ENCODE measurements at regions not wholly inside any gene's neighbourhood (a gene's known extent, or its start where the extent isn't known, plus 50 kb on each side); places are given as distances from the start of the nearest gene placed in this dataset.
"Not testable (repeated sequence)": the region's sequence is repeated elsewhere in the genome, so short reads cannot be mapped to it uniquely, and the experiment has no call there.

DNA sequence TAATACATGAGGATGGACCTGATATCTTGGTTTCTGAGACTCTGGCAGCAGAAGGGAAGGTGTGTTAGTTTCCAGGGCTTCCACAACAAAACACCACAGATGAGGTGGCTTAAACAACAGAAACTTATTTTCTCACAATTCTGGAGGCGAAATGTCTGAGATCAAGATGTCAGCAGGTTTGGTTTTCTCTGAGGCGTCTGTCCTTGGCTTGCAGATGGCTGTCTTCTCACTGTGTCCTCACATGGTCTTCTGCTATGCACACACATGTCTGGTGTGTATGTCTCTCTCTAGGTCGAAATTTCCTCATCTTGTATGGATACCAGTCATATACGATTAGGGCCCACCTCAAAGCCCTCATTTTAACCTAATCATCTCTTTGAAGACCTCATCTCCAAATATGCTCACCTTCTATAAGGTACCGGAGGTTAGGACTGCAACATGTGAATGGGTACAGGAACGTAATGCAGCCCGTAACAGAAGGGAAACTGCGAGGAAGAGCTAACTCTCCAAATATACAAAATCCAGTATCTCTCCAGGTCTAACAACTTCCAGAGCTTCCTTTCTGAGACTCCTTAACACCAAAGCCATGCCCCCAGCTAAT, 139.8 kb upstream of the SMARCA2 start:
- DNase-seq (ENCODE audit: low spot score): no peak

DNA sequence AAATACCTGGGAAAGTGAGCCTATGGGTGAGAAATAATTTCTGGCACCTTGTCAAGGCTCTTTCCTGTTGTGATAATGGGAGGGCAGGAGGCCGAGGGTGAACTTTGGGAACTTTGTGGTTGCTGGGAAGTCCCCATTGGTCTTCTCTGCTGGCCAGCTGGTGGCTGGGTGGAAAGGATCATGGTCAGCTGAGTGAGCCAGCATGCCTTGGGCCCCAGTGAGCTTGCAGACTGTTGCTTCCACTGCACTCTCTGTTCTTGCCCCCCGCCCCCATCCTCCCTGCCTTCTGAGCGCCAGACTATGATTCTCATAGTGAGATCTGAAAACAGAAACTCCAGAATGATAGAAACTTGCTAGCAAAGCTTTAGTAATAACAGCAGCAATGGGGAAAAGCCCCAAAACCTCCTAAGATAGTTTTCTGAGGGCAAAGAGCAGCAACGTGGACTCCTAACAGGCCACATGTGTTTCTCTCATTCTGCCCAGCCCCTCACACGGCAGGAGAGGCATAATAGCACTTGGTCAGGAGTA, 139.2 kb upstream of the SMARCA2 start:
- DNase-seq (ENCODE audit: low spot score): no peak

DNA sequence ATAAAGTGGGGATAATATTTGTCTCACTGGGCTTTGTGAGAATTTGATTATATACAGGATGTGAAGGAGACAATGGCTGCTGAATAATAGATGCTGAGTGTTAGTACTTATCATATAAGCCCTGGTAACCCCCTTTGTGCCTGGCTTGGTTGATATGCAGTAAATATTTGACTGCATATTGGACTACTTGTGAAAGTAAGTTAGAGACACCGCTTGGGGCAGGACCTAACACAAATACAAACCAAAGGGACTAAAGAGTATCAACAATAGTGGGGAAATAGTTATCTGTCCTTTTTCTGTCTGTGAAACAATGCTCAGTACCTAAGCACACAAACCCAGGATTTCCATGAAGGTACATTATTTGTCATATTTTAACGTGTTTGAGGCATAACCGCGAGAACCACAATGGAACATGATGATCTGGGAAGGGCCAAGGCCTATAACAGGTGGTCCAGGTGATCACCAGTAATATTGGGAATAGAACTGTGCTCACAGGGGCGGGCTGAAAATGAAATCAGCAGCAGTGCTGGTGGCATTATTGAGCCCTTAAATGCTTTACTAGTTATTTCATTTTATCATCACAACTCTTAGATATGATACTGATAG, 138.2 kb upstream of the SMARCA2 start:
- no peak for DNase-seq (ENCODE audit: low spot score)

DNA sequence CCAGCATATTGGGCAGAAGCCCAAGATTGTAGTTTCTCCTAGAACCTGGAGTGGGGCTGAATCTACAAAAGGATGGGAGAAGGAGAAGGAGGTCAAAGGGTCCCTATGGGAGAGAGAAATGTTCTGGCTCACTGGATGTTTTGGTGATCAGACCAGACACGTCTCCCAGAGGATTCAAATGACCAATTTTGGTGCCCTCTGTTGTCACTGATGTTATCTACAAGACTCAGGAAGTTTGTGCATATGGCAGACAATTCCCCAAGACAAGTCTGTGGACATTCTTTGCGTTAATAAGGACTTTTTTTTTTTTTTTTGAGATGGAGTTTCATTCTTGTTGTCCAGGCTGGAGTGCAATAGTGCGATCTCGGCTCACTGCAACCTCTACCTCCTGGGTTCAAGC, 137.2 kb upstream of the SMARCA2 start:
- DNase-seq (ENCODE audit: low spot score): no peak

DNA sequence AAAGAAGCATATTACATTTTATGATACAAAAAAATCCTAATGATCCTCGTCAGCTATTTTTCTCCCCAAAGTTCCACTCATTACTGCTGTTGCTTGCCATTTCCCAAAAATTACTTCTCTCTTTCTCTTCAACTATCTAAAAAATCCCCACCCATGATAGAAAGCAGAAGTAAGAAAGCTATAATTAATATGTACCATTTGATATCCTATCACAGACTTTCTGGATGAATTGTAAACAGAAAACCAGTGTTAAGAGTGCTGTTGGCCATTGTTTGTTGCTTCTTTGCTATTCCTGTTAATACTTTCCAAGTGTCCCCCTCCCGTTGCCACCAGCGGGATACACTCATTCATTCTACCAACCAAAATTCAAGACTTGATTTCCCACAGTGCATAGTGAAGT, 136.3 kb upstream of the SMARCA2 start:
- no peak for DNase-seq (ENCODE audit: low spot score)

DNA sequence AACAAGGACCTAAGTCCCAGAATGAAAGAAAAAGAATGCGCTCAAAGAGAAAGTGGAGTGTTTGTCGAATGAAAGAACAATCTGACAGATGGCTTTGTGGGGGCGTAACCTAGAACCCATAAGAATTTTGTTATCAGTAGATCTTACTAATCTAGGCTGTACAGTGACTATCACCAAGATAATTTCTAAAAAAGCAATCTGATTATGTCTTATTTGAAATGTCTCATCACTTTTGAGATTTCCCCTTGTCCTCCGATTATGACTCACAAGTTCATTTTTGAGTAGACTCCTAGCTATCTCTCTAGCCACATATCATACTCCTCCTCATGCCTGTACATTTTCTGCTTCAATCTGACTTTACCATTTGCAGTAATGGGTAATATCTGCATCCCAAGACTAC, 135.6 kb upstream of the SMARCA2 start:
- DNase-seq (ENCODE audit: low spot score): no peak

DNA sequence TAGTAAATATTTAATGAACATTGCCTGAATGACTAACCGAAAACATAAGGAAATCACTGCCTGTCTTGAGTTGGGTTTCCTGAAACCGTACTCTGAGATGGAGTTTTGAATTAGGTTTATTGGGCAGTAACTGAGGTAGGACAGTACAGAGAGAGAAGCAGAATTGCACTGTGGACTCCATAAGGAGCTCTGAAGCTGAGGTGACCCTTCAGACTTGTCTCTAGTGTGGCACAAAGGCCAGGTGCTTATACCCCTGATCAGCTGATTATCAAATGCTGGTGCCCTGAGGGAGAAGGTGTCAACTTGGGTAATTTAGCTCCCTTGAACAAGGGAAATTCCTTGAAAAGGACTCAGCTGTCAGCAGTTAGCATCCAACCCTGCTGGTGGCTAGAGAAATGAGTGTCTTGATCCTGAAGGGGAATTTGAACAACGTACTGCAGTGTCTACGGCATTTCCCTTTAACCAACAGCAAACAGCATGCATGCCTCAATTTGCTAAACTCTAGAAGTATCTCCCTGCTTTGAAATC, 135.0 kb upstream of the SMARCA2 start:
- no peak for DNase-seq (ENCODE audit: low spot score)

DNA sequence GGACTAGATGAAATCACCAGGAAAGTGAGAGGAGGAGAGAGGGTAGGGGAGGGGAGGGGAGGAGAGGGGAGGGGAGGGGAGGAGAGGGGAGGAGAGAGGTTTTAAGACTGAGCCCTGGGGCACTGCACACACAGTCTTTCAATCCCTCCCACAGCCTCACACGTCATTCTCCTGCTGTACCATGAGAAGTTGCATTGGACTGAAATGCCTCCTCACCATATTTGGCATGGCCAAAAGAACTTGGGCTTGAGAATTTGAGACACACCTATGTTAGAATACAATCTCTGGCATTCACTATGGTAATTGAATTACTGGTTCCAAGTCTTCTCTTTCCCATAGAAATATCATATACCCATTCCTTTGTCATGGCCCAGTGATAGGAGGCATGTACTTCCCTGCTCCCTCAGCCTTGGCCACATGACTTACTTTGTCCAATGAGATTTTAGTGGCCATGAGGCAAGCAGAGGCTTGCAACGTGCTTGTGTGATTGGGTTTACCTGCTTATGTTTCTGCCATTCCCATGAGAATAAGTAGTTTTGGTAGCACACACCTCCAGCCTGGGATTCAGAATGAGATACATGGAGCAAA, 133.3 kb upstream of the SMARCA2 start:
- no peak for DNase-seq (ENCODE audit: low spot score)

DNA sequence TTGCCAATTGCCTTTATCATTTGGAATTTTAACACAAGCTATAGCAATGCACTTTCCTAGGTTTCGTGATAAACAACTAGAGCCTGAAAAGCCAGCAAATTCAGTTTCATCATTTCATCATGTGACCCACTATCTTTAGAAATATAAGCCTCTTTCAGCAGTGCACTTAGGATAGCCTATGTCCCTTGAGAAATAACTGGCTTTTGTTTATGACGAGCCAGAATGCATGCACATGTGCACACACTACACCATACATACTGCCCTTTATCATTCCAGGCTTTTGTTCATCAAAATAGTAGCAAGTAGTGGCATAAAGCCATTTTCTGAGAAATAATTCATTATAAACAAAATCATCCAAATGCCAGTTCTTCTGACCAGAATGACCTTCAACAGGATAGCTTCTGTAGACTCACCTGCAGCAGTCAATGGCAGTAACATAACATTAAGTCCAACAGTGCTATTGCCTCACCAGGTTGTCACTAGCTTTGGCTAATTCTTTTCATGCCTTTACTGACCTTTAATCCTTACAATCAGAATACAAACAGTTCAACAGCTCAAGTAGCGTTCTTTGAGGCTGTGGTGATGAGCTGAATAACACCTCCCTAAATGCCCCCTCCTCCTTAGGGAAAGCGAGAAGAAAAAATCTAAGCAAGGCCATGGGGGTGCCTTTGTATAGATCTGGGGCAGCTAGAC, 132.3 kb upstream of the SMARCA2 start:
- no peak for DNase-seq (ENCODE audit: low spot score)

DNA sequence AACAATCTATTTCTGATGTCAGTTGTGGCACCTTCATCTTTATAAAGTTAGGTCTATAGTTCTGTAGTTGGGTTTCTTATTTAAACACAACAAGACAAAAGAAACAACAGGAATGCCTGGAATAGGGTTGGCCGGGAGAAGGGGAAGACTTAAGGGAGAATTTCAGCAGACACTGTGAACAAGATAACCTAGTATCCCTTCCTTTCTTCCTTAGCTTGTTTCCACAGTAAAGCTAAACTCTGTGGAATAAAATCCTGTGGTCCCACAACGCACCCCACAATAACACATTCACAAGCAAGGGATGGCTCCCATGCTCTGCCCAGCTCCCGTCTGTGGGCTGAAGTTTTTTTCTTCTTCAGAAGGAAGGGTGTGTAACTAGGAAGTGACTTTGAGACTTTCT, 124.9 kb upstream of the SMARCA2 start:
- DNase-seq (ENCODE audit: low spot score): no peak

DNA sequence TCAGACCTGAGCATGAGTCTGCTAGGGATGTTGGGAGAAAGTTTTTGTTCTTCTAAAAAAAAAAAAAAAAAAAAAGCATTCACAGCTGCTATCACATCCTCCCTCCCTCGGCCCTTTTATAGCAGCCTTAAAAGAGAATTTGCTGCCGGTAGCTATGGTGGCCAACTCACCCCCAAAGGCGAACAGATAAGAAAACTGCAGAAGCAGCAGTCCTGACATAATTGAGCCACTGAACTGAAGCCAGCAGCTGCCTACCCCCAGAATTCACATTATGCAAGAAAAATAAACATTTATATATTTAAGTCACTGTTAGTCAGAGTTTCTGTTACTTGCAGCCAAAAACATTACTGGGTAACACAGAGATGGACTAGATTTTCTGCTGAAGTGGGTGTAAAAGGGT, 124.3 kb upstream of the SMARCA2 start:
- DNase-seq (ENCODE audit: low spot score): no peak

DNA sequence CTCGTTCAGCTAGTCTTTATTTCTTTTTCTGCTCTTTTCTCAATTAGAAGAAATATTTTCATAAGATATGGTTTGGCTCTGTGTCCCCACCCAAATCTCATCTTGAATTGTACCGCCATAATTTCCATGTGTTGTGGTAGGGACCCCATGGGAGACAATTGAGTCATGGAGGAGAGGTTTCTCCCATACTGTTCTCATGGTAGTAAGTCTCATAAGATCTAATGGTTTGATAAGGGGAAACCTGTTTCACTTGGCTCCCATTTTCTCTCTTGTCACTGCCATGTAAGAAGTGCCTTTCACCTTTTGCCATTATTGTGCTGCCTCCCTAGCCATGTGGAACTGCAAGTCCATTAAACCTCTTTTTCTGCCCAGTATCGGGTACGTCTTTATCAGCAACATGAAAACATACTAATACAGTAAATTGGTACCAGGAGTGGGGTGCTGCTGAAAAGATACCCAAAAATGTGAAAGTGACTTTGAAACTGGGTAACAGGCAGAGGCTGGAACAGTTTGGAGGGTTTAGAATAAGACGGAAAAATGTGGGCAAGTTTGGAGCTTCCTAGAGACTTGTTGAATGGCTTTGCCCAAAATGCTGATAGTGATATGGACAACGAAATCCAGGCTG, 112.0 kb upstream of the SMARCA2 start:
- not testable (repeated sequence) for DNase-seq (ENCODE audit: low spot score)

DNA sequence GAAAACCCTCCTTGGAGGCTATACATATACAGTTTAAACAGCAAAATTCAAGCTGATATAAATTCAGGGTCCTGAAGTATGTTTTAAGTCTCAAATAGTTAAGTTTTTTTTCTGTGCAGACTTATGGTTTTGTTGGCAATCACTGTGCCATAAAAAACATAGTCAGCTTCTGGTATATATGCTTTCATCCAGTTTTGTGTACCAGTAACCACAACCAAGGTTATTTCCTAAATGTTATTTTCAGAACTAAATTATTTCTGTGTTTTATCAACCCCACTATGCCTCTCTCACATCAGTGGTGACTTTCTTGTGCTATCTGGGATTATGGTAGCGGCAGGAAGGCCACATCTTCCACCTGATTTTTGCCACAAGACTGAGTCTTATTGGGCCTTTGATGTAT, 107.7 kb upstream of the SMARCA2 start:
- no peak for DNase-seq (ENCODE audit: low spot score)

DNA sequence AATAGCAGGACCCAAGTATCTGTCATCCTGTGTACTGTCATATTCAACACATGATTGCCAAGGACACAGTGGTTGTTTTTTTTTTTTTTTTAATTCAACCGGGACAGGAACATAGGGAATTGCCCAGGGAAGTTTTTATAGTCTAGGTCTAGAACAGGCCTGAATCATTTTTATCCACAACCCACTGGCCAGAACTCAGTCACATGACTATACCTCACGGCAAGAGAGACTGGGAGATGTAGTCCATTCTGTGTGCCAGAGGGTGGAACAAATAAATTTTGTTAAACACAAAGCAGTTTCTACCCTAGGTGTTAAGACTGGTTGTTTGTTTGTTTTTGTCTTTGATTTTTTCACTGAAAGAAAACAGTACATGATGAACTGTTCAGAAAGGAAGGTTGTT, 105.8 kb upstream of the SMARCA2 start:
- DNase-seq (ENCODE audit: low spot score): no peak

DNA sequence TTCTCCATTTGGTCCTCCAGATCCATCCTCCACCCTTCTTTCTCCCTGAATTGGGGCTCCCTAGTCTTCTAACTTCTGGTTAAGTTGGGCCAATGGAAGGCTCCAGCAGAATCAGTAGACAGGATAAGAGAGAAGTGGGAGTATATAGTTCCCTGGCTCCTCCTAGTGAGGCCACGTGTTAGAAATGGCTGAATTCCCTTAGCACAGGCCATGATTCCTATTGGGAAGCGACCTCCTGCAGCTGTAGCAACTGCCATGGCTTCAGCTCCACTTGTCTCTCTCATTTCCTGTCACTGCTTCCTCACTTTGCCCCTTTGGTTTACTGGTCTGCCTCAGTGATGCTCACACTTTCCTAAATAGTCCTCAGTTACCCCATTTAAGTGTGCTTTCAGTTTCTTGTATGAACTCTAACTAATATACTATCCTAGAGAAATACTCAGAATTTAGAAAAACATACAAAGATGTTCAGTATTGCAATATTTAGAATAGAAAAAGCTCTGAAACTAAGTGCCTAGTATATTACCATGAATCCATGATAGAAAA, 104.8 kb upstream of the SMARCA2 start:
- no peak for DNase-seq (ENCODE audit: low spot score)

DNA sequence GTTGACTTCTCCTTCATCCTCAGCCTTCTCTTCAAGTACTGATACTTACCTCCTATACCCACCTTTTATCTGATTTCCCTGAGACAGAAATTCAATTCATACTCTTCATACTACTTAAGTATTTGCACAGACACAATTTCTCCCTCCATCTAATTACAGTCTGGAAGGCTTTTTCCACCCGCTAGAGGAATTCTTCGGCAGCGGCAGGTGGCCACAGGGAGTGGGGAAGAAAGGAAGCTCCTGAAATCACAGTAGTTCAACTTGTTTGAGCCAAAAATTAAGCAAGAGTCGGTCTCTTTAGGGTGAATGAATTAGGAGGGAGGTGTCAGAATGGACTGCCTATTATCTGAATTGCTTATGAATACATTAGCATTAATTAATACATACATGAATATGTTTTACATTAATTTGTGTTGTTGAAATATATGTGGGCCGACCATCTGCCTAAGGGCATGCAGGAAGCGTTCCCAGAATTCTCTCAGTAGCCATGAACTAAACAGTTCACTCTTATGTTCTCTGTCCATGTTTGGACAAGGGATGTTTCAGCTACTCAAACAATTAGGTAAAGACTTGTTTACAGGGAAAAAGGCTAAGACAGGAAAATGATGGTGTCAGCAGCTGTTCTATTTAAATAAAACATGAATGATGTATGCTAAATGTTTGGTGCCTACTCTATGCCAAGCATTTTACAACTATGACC, 101.4 kb upstream of the SMARCA2 start:
- no peak for DNase-seq (ENCODE audit: low spot score)

DNA sequence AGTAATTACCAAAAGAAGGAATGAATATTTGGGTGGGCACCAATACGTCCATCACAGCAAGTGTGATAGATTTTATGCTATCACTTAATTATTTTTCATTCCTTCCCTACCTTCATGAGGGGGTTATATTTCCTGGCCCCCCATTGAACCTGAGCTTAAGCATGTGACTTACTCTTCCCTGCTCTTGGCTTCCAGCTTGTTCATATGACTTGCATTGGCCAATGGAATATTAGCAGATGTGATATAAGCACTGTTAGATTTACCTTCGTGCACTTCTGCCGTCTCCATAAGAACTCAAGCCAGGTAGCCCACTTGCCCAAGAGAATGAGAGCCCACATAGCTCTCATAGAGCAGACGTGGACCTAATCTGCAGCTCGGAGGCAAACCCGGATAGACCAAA, 99.1 kb upstream of the SMARCA2 start:
- no peak for DNase-seq (ENCODE audit: low spot score)

DNA sequence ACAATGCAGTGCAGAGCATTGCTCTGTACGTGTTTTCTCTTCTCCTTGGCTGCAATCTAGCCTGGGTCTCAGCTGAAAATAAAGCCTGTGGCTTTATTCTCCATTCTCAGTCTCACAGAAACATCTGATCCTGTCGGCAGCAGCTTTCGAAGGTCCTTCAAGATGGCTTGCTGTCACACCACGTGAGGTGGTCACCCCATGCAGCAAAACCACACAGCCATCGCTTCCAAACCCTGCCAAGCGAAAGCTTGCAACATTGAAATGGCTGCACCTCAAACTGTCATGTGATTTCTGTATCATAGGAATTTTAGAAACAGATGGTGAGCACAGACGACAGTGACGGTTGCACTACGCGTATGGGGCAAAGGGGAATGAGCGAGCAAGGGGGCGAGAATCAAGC, 98.5 kb upstream of the SMARCA2 start:
- no peak for DNase-seq (ENCODE audit: low spot score)

DNA sequence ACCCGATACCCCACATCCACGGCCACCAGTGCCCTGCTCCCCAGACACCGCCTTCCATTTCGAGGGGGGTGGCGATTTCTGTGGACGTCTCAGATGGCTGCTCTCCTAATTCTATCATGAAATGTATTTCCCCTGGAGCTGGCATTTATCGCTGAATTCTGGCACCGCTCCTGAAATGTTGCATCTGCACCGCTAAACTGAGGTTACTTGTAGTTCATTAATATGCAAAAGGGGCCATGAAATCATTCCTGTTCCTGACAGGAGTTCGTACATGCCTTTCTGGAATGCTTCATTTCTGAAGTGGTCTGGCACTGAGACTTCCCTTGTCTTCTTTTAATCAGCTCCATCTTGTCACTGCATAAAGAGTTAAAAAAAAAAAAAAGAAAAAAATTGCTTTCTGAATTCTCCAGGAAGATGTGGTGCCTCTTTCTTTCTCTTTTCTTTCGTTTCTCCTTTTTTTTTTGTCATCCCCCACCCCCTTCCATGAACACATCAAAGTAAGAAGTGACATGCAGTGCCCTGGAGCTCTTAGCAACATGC, 97.7 kb upstream of the SMARCA2 start:
- DNase-seq (ENCODE audit: low spot score): no peak

DNA sequence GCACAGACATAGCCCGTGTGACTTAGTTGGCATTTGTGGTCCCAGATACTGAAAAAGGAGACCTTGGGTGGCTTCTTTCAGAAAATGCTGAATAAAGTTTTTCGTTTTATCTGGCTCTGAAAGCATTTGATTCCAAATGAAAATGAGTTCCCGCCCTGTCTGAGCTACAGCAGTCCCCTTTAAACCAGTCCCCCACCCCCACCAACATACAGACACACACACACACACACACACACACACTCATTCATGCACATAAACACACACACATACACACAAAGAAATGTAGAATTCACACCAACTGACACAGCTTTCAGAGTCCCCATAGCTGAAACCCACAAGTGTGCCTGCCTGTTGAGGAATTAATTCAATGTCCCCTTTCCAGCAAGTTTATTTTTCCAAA, 97.0 kb upstream of the SMARCA2 start:
- DNase-seq (ENCODE audit: low spot score): no peak

DNA sequence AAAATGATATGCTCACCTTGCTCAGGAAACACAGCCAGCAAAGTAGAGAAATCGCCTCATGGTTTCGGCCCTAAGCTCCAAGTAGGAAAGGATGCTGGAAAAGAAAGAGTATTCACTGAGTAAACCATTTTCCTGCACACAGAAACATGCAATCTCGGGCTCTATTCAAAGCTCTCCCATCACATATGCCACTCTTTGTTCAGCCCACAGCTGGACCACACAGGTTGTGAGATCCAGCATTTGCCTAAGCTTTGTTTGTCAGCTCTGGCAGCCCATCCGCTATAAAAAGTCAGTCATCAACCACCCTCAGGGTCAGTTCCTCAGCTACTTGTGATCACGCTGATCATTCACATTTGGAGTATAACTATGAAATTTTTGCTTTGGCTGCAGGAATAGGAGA, 96.5 kb upstream of the SMARCA2 start:
- no peak for DNase-seq (ENCODE audit: low spot score)
